Transverse colon (tissue), 4 donors: ENCODE measurements at regions not wholly inside any gene's neighbourhood (a gene's known extent, or its start where the extent isn't known, plus 50 kb on each side); places are given as distances from the start of the nearest gene placed in this dataset.

ENCODE experiments used
- DNase-seq: peaks from one replicate; pipeline ENCODE4 v3.0.0-alpha.2; 2019
- H3K27ac ChIP-seq, 4 donors: fragments of 200-600 bp; sonication (generic); 2 replicates each; pipeline ENCODE4 v1.5.1; 2016 to 2018; ENCODE audit warnings: inconsistent platforms in 4 of 4
- H3K27me3 ChIP-seq: fragments of 200-600 bp; sonication (generic); 2 replicates; pipeline ENCODE4 v1.5.1; 2017; ENCODE audit warnings: inconsistent platforms
- H3K36me3 ChIP-seq, 4 donors: fragments of 200-600 bp; sonication (generic); 2 replicates each; pipeline ENCODE4 v1.5.1; 2017 to 2019; ENCODE audit warnings: inconsistent platforms in 4 of 4
- H3K4me1 ChIP-seq, 4 donors: fragments of 200-600 bp; sonication (generic); 2 replicates each; pipeline ENCODE4 v1.5.1; 2017 to 2020; ENCODE audit warnings: inconsistent platforms in 4 of 4
- H3K4me3 ChIP-seq, 4 donors: fragments of 200-600 bp; sonication (generic); 1 replicate in 1 of 4; 2 replicates in 3 of 4; pipeline versions ENCODE4 v1.5.1 to v1.6.1; 2017 to 2019; ENCODE audit warnings: inconsistent platforms in 4 of 4
- H3K9me3 ChIP-seq, 2 donors: fragments of 200-600 bp; sonication (generic); 2 replicates each; pipeline ENCODE4 v1.5.1; 2017 to 2019; ENCODE audit warnings: inconsistent platforms in 2 of 2
- EP300 ChIP-seq: sonication (generic); formaldehyde crosslinking; IDR thresholded peaks from one replicate; pipeline ENCODE4 v1.6.1; 2017; ENCODE audit warnings: antibody characterized with exemption, low read depth
- POLR2A ChIP-seq: fragments of 450-650 bp; IDR thresholded peaks from one replicate; pipeline ENCODE4 v1.6.1; 2016; ENCODE audit warnings: antibody characterized with exemption, mild to moderate bottlenecking, moderate library complexity
- POLR2AphosphoS5 ChIP-seq, 3 donors: sonication (generic); formaldehyde crosslinking; IDR thresholded peaks; one replicate each; pipeline ENCODE4 v1.6.1; 2016; ENCODE audit warnings: antibody characterized with exemption in 3 of 3
- WGBS, 2 donors: methylation state at CpG; one replicate each; pipeline ENCODE4 v1.1.5; 2018; ENCODE audit warnings: low coverage in 1 of 2; 5-methylcytosine and 5-hydroxymethylcytosine counted together
- in situ Hi-C, 4 donors: fragments of 200-750 bp; cut with MboI; loops; one replicate each; pipeline versions ENCODE4 v1.15.0 to v1.15.1; 2017; ENCODE audit warnings: low sequenced_read_pairs in 3 of 4, low pct_ligation_motif_present in 1 of 4, low pct_unique_long_range_greater_than_20kb in 1 of 4
- intact Hi-C: fragments of 100-400 bp; cut with DNase I; formaldehyde crosslinking; loops from one replicate; pipeline ENCODE4 v1.15.1; 2023; ENCODE audit warnings: low total_unique reads
- TF ChIP-seq, protein P1 (sequence below), 5 experiments: fragments of 200-600 bp in 3 of 5; fragments of 450-650 bp in 2 of 5; sonication (generic) in 3 of 5; IDR thresholded peaks; 1 replicate in 2 of 5; 2 replicates in 3 of 5; pipeline ENCODE4 v1.5.1; 2016 to 2017; ENCODE audit warnings: antibody characterized with exemption in 5 of 5, inconsistent platforms in 3 of 5, mild to moderate bottlenecking in 2 of 5, moderate library complexity in 1 of 5

DNA sequence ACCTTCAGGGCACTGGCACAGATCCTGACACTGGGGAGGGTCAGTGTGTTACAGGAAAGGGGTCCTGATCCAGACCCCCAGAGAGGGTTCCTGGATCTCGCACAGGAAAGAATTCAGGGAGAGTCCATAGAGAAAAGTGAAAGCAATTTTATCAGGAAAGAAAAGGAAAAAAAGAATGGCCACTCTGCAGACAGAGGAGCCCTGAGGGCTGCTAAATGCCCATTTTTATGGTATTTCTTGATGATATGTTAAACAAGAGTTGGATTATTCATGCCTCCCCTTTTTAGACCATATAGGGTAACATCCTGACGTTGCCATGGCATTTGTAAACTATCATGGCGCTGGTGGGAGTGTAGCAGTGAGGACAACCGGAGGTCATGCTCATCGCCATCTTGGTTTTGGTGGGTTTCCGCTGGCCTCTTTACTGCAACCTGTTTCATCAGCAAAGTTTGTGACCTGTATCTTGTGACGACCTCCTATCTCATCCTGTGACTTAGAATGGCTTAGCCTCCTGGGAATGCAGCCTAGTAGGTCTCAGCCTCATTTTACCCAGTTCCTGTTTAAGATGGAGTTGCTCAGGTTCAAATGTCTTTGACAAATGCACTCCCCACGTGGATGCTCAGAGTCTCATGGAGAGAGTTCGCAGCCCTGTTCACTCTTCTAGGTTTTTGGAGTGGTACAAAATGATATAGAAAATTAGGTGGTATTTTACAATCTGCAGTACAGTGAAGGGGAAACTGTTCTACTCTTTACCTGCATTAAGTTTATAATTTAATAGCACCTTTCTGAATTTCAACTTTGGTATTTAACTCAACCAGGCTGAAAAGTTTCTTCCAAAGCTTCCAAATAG lies 1363.7 kb upstream of the TMEM132C start:
- no peaks in the 10 kb centered on the region for H3K36me3 ChIP-seq
- DNase-seq, result no peak
- TF ChIP-seq, protein P1, sequence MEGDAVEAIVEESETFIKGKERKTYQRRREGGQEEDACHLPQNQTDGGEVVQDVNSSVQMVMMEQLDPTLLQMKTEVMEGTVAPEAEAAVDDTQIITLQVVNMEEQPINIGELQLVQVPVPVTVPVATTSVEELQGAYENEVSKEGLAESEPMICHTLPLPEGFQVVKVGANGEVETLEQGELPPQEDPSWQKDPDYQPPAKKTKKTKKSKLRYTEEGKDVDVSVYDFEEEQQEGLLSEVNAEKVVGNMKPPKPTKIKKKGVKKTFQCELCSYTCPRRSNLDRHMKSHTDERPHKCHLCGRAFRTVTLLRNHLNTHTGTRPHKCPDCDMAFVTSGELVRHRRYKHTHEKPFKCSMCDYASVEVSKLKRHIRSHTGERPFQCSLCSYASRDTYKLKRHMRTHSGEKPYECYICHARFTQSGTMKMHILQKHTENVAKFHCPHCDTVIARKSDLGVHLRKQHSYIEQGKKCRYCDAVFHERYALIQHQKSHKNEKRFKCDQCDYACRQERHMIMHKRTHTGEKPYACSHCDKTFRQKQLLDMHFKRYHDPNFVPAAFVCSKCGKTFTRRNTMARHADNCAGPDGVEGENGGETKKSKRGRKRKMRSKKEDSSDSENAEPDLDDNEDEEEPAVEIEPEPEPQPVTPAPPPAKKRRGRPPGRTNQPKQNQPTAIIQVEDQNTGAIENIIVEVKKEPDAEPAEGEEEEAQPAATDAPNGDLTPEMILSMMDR (IDR thresholded peaks at IDR 0.05), result no peak
- TF ChIP-seq POLR2A (no peak), EP300 (no peak), POLR2AphosphoS5 (IDR thresholded peaks at IDR 0.05) (no peak)
- H3K4me3 ChIP-seq, result no peak overlapping the region
- WGBS, 2 donors, result 50 to 72% methylated on average over 2 to 9 of the region's 9 CpGs
- H3K4me1 ChIP-seq, result no peaks in the 10 kb centered on the region
- peaks cover 14% of the 10 kb centered on the region for H3K27me3 ChIP-seq
- intact Hi-C loops (no loop called here), in situ Hi-C loops (no loop called here)
- no peaks in the 10 kb centered on the region for H3K9me3 ChIP-seq
- no peak overlapping the region for H3K27ac ChIP-seq

DNA sequence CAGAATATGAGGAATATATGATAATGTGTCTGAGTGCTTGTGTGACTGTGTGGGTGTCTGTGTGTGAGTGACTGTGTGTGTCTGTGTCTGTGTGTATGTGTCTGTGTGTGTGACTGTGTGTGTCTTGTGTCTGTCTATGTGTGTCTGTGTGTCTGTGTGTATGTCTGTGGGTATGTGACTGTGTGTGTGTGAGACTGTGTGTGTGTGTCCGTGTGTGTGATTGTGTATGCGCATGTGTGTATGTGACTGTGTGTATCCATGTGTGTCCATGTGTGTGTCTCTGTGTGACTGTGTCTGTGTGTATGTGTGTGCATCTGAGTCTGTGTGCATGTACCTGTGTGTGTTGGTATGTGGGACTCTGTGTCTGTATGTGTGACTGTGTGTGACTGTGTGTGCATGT lies 1361.2 kb upstream of the TMEM132C start:
- in situ Hi-C loops (no loop called here), intact Hi-C loops (no loop called here)
- Histone ChIP-seq H3K4me3 (no peak overlapping the region), H3K9me3 (no peaks in the 10 kb centered on the region), H3K27ac (no peak overlapping the region), H3K36me3 (no peaks in the 10 kb centered on the region), H3K4me1 (no peaks in the 10 kb centered on the region), H3K27me3 (peaks cover 7% of the 10 kb centered on the region)
- 92% methylated on average over 2 of the region's 2 CpGs; no CpG with 5 or more reads in 1 of the 2 donors for WGBS, 2 donors
- DNase-seq, result no peak
- no peak for TF ChIP-seq POLR2A
- no peak for TF ChIP-seq POLR2AphosphoS5 (IDR thresholded peaks at IDR 0.05)
- TF ChIP-seq, protein P1 (IDR thresholded peaks at IDR 0.05), result no peak
- no peak for TF ChIP-seq EP300

DNA sequence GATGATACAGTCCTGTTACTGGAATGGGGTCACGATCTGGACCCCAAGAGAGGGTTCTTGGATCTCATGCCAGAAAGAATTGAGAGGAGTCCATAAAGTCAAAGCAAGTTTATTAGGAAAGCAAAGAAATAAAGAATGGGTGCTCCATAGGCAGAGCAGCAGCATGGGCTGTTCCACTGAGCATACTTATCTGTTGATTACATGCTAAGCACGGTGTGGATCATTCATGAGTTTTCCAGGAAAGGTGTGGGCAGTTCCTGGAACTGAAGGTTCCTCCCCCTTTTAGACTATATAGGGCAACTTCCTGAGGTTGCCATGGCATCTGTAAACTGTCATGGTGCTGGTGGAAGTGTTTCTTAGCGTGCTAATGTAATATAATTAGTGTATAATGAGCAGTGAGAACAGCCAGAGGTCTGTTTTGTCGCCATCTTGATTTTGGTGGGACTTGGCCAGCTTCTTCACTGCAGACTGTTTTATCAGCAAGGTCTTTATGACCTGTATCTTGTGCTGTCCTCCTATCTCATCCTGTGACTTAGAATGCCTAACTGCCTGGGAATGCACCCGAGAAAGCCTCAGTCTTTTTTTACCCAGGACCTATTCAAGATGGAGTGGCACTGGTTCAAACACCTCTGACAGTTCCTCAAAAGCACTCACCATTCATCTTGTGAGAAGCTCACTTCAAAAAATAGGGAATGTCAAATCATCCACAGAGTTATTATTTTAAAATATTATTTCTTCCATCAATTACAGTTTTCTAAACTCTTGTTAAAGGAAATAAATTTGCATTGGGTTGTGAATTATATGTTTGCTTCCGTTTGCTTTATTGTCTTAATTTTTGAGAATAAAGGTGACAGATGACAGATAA lies 1358.8 kb upstream of the TMEM132C start:
- intact Hi-C loops (no loop called here), in situ Hi-C loops (no loop called here)
- no peak overlapping the region for H3K4me3 ChIP-seq
- no peaks in the 10 kb centered on the region for H3K4me1 ChIP-seq
- no peak overlapping the region for H3K27ac ChIP-seq
- no peaks in the 10 kb centered on the region for H3K36me3 ChIP-seq
- H3K9me3 ChIP-seq, result no peaks in the 10 kb centered on the region
- no peak for DNase-seq
- no peaks in the 10 kb centered on the region for H3K27me3 ChIP-seq
- WGBS, 2 donors, result 69 to 93% methylated on average over 4 to 6 of the region's 6 CpGs
- TF ChIP-seq POLR2A (no peak), EP300 (no peak), POLR2AphosphoS5 (IDR thresholded peaks at IDR 0.05) (no peak)
- TF ChIP-seq, protein P1 (IDR thresholded peaks at IDR 0.05), result no peak

DNA sequence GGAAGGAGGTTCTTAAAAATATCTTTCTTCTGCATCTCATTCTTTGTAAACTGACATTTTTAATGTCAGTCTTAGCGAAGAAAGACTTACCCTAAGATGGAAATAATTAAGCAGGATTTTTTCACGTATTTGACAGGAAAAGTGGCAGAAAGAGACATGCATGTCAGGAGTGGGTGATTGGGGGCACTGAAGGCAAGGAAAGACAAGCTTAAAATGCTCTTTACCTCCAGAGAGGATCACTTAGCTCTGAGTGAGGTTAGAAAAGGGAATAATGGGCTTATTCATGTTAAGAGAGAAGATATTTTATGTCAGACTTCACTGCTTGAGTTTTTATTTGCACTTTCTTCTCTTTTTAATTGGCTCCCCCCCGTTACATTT lies 1358.2 kb upstream of the TMEM132C start:
- in situ Hi-C loops, result no loop called here
- no peaks in the 10 kb centered on the region for H3K36me3 ChIP-seq
- no peak for DNase-seq
- H3K4me3 ChIP-seq, result no peak overlapping the region
- H3K27me3 ChIP-seq, result no peaks in the 10 kb centered on the region
- 83 to 91% methylated on average over 3 of the region's 3 CpGs for WGBS, 2 donors
- TF ChIP-seq EP300 (no peak), POLR2AphosphoS5 (IDR thresholded peaks at IDR 0.05) (no peak), POLR2A (no peak)
- TF ChIP-seq, protein P1 (IDR thresholded peaks at IDR 0.05), result no peak
- no peaks in the 10 kb centered on the region for H3K9me3 ChIP-seq
- H3K27ac ChIP-seq, result no peak overlapping the region
- no peaks in the 10 kb centered on the region for H3K4me1 ChIP-seq
- intact Hi-C loops, result no loop called here
